ENCODE measurements at regions not wholly inside any gene's neighbourhood (a gene's known extent, or its start where the extent isn't known, plus 50 kb on each side); places are given as distances from the start of the nearest gene placed in this dataset.
A peak's percentile ranks its signal among the peaks of the same experiment; 100 is the strongest.

DNA sequence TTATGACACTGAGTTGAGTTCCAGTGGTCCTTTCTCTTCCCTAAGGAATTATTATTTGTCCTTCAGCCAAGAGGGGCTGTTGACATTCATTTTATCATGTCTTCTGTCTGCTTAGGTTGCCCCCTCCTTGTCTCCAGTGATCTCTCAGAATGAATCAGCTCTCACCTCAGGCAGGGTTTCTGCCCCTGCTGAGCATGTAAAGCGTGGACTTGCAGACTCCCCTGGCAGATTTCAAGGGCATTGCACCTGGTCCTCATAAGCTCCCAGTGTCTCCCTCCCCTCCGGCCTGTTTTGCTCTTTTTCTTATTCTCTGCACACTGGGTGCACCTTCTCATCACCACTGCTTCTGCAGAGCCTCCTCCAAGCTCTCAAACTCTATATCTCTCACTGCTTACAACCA, 188.4 kb downstream of the KCNS3 start:
- H3K27ac ChIP-seq = no peak overlapping the region
- no peak for DNase-seq
- H3K9me3 ChIP-seq = no peaks in the 10 kb centered on the region
- peaks cover 0 to 29% (median 0%) of the 10 kb centered on the region in 4 donors for H3K27me3 ChIP-seq
- H3K4me3 ChIP-seq = no peak overlapping the region
- no peaks in the 10 kb centered on the region for H3K36me3 ChIP-seq
- peaks cover 0 to 16% (median 11%) of the 10 kb centered on the region in 3 donors for H3K4me1 ChIP-seq
- 75 to 78% methylated on average over 2 of the region's 2 CpGs for WGBS, 2 donors
- intact Hi-C loops (cut with DNase I) = no loop called here
- TF ChIP-seq, protein P1, sequence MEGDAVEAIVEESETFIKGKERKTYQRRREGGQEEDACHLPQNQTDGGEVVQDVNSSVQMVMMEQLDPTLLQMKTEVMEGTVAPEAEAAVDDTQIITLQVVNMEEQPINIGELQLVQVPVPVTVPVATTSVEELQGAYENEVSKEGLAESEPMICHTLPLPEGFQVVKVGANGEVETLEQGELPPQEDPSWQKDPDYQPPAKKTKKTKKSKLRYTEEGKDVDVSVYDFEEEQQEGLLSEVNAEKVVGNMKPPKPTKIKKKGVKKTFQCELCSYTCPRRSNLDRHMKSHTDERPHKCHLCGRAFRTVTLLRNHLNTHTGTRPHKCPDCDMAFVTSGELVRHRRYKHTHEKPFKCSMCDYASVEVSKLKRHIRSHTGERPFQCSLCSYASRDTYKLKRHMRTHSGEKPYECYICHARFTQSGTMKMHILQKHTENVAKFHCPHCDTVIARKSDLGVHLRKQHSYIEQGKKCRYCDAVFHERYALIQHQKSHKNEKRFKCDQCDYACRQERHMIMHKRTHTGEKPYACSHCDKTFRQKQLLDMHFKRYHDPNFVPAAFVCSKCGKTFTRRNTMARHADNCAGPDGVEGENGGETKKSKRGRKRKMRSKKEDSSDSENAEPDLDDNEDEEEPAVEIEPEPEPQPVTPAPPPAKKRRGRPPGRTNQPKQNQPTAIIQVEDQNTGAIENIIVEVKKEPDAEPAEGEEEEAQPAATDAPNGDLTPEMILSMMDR (IDR thresholded peaks at IDR 0.05) = no peak
- no peak for TF ChIP-seq POLR2A (IDR thresholded peaks at IDR 0.05)

DNA sequence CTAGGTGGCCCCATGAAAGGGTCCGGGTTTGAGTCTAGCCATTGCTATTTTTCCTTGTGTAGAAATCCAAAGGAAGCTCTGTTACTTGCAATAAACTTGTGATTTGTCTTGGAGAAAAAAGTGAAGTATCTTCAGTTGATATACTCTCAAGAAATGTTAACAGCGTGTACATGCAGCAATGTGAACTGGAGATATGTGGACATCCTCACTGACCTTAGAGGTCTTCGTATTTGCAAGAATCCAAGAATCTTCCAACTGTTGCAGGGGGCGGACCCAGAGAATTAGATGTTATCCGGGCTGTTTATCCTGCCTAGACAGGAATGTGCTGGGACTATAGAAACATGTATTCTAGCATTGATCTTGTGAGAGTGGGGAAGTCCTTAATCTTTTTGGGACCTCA, 187.6 kb downstream of the KCNS3 start:
- DNase-seq = no peak
- no peaks in the 10 kb centered on the region for H3K9me3 ChIP-seq
- no peaks in the 10 kb centered on the region for H3K36me3 ChIP-seq
- intact Hi-C loops (cut with DNase I) = no loop called here
- TF ChIP-seq POLR2A (IDR thresholded peaks at IDR 0.05) = no peak
- TF ChIP-seq, protein P1 (IDR thresholded peaks at IDR 0.05) = no peak
- peaks cover 0 to 16% (median 11%) of the 10 kb centered on the region in 3 donors for H3K4me1 ChIP-seq
- no peak overlapping the region for H3K4me3 ChIP-seq
- 54 to 70% methylated on average over 5 of the region's 5 CpGs for WGBS, 2 donors
- peaks cover 0 to 35% (median 0%) of the 10 kb centered on the region in 4 donors for H3K27me3 ChIP-seq
- H3K27ac ChIP-seq = peak overlapping the region in 2 of 4 donors; percentile 30 to 32

GRCh38 chr2:18065249-18065648, 186.8 kb downstream of the KCNS3 start:
- Histone ChIP-seq H3K36me3 (no peaks in the 10 kb centered on the region), H3K4me3 (no peak overlapping the region), H3K4me1 (peaks cover 0 to 16% (median 11%) of the 10 kb centered on the region in 3 donors), H3K27me3 (peaks cover 0 to 34% (median 0%) of the 10 kb centered on the region in 4 donors), H3K9me3 (no peaks in the 10 kb centered on the region), H3K27ac (peak overlapping the region in 2 of 4 donors; percentile 28 to 37)
- DNase-seq = no peak
- intact Hi-C loops (cut with DNase I) = no loop called here
- WGBS, 2 donors = 19 to 31% methylated on average over 1 of the region's 1 CpG
- TF ChIP-seq, protein P1 (IDR thresholded peaks at IDR 0.05) = no peak
- no peak for TF ChIP-seq POLR2A (IDR thresholded peaks at IDR 0.05)

- Histone ChIP-seq H3K27me3 (peaks cover 0 to 29% (median 0%) of the 10 kb centered on the region in 4 donors), H3K36me3 (no peaks in the 10 kb centered on the region), H3K27ac (peak overlapping the region in 2 of 4 donors; percentile 46 to 51), H3K4me3 (no peak overlapping the region), H3K4me1 (peaks cover 0 to 16% (median 11%) of the 10 kb centered on the region in 3 donors), H3K9me3 (no peaks in the 10 kb centered on the region)
- no peak for DNase-seq
- 62 to 71% methylated on average over 4 of the region's 4 CpGs for WGBS, 2 donors
- TF ChIP-seq POLR2A (IDR thresholded peaks at IDR 0.05) = no peak
- TF ChIP-seq, protein P1 (IDR thresholded peaks at IDR 0.05) = no peak
- intact Hi-C loops (cut with DNase I) = no loop called here
Measured at GRCh38 chr2:18063826-18064470, 185.5 kb downstream of the KCNS3 start.

DNA sequence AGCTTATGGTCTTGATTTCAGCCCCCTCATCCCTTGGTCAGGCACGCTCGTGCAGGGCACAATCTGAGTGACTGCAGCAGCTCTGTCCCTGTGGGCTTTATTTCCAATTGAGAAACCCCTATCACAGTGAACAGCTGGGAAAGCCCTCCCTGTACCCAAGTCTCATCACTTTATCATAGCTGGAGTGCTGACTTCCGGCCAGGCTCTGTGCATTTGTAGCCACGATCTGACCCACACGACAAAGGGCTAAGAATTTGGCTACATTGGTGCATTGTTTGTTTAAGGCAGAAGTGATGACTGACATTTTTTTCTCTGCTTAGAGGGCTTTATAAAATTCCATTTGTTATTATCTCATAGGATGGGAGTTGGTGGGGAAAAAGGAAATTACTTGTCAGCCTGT, 184.4 kb downstream of the KCNS3 start:
- H3K36me3 ChIP-seq = no peaks in the 10 kb centered on the region
- peaks cover 0 to 16% (median 11%) of the 10 kb centered on the region in 3 donors for H3K4me1 ChIP-seq
- intact Hi-C loops (cut with DNase I) = no loop called here
- no peak overlapping the region for H3K4me3 ChIP-seq
- no peak overlapping the region for H3K27ac ChIP-seq
- peaks cover 0 to 29% (median 0%) of the 10 kb centered on the region in 4 donors for H3K27me3 ChIP-seq
- 54 to 70% methylated on average over 3 to 5 of the region's 5 CpGs for WGBS, 2 donors
- no peaks in the 10 kb centered on the region for H3K9me3 ChIP-seq
- DNase-seq = no peak
- TF ChIP-seq, protein P1 (IDR thresholded peaks at IDR 0.05) = no peak
- TF ChIP-seq POLR2A (IDR thresholded peaks at IDR 0.05) = no peak

Data from esophagus squamous epithelium (tissue), 5 donors.